ENCODE measurements at regions not wholly inside any gene's neighbourhood (a gene's known extent, or its start where the extent isn't known, plus 50 kb on each side); places are given as distances from the start of the nearest gene placed in this dataset.

GRCh38 chr4:16310606-16311005 is 84.3 kb upstream of the TAPT1 start:
- no peak for TF ChIP-seq CTCF (conservative IDR thresholded peaks at IDR 0.05)
- Mint-ChIP-seq H3K9me3 (no peaks in the 10 kb centered on the region), H3K36me3 (no peaks in the 10 kb centered on the region), H3K4me1 (ENCODE audit: unreplicated experiment) (no peaks in the 10 kb centered on the region), H3K4me3 (no peak overlapping the region), H3K27me3 (peaks cover 3% of the 10 kb centered on the region), H3K27ac (no peak overlapping the region)
- no peak for DNase-seq (ENCODE audit: extremely low spot score, unreplicated experiment)

- no peak for DNase-seq (ENCODE audit: extremely low spot score, unreplicated experiment)
- H3K4me3 Mint-ChIP-seq, result no peak overlapping the region
Observed at GRCh38 chr4:16302648-16303047, 76.4 kb upstream of the TAPT1 start.

GRCh38 chr4:16297003-16297402 is 70.7 kb upstream of the TAPT1 start:
- H3K36me3 Mint-ChIP-seq, result no peaks in the 10 kb centered on the region
- DNase-seq (ENCODE audit: extremely low spot score, unreplicated experiment), result no peak
- no peak for TF ChIP-seq CTCF (conservative IDR thresholded peaks at IDR 0.05)
- H3K27me3 Mint-ChIP-seq, result no peaks in the 10 kb centered on the region
- no peak overlapping the region for H3K4me3 Mint-ChIP-seq
- no peaks in the 10 kb centered on the region for H3K9me3 Mint-ChIP-seq
- no peak overlapping the region for H3K27ac Mint-ChIP-seq
- H3K4me1 Mint-ChIP-seq (ENCODE audit: unreplicated experiment), result no peaks in the 10 kb centered on the region

More at GRCh38 chr4:16302648-16303047, 76.4 kb upstream of the TAPT1 start:
- TF ChIP-seq CTCF (conservative IDR thresholded peaks at IDR 0.05), result no peak
- no peaks in the 10 kb centered on the region for H3K27me3 Mint-ChIP-seq
- H3K9me3 Mint-ChIP-seq, result no peaks in the 10 kb centered on the region
- H3K36me3 Mint-ChIP-seq, result no peaks in the 10 kb centered on the region
- no peak overlapping the region for H3K27ac Mint-ChIP-seq
- no peaks in the 10 kb centered on the region for H3K4me1 Mint-ChIP-seq (ENCODE audit: unreplicated experiment)

GRCh38 chr4:16294455-16294854 is 68.2 kb upstream of the TAPT1 start:
- DNase-seq (ENCODE audit: extremely low spot score, unreplicated experiment), result no peak

GRCh38 chr4:16293210-16293838 is 67.1 kb upstream of the TAPT1 start:
- H3K9me3 Mint-ChIP-seq, result no peaks in the 10 kb centered on the region
- no peak overlapping the region for H3K4me3 Mint-ChIP-seq
- no peak for DNase-seq (ENCODE audit: extremely low spot score, unreplicated experiment)
- peaks cover 6% of the 10 kb centered on the region for H3K4me1 Mint-ChIP-seq (ENCODE audit: unreplicated experiment)
- no peaks in the 10 kb centered on the region for H3K27me3 Mint-ChIP-seq
- no peak for TF ChIP-seq CTCF (conservative IDR thresholded peaks at IDR 0.05)
- H3K36me3 Mint-ChIP-seq, result no peaks in the 10 kb centered on the region
- no peak overlapping the region for H3K27ac Mint-ChIP-seq

More at GRCh38 chr4:16294455-16294854, 68.2 kb upstream of the TAPT1 start:
- no peaks in the 10 kb centered on the region for H3K9me3 Mint-ChIP-seq
- no peaks in the 10 kb centered on the region for H3K36me3 Mint-ChIP-seq
- no peak overlapping the region for H3K4me3 Mint-ChIP-seq
- H3K27ac Mint-ChIP-seq, result no peak overlapping the region
- H3K27me3 Mint-ChIP-seq, result no peaks in the 10 kb centered on the region
- peaks cover 6% of the 10 kb centered on the region for H3K4me1 Mint-ChIP-seq (ENCODE audit: unreplicated experiment)
- TF ChIP-seq CTCF (conservative IDR thresholded peaks at IDR 0.05), result no peak

- Mint-ChIP-seq H3K27ac (no peak overlapping the region), H3K4me3 (no peak overlapping the region), H3K9me3 (no peaks in the 10 kb centered on the region), H3K36me3 (no peaks in the 10 kb centered on the region), H3K27me3 (no peaks in the 10 kb centered on the region), H3K4me1 (ENCODE audit: unreplicated experiment) (peaks cover 6% of the 10 kb centered on the region)
- TF ChIP-seq CTCF (conservative IDR thresholded peaks at IDR 0.05), result no peak
- no peak for DNase-seq (ENCODE audit: extremely low spot score, unreplicated experiment)
Observed at GRCh38 chr4:16292585-16292984, 66.3 kb upstream of the TAPT1 start.
